ENCODE measurements at regions not wholly inside any gene's neighbourhood (a gene's known extent, or its start where the extent isn't known, plus 50 kb on each side); places are given as distances from the start of the nearest gene placed in this dataset.

DNA sequence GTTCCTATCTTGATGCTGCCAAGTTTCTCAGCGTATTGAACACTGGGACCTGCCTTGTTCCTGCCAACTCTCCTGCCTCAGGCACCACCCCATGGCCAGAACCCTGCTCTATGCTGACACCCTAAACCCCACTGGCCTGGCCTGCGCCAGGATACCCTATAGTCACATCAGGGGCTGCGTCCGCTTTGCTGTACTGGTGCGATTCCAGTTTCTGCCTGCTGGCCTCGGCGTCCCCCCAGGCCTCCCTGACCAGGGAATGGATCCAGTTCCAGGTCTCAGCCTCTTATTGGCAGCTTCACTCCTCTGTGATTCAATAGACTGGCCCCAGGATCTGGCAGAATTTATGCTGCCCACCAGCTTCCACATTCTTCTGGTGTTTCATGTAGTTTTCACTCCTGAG lies 55.0 kb downstream of the GPR6 start:
- no peak overlapping the region for H3K27ac Mint-ChIP-seq
- no peaks in the 10 kb centered on the region for H3K36me3 Mint-ChIP-seq (ENCODE audit: low read depth)
- TF ChIP-seq, protein P1, sequence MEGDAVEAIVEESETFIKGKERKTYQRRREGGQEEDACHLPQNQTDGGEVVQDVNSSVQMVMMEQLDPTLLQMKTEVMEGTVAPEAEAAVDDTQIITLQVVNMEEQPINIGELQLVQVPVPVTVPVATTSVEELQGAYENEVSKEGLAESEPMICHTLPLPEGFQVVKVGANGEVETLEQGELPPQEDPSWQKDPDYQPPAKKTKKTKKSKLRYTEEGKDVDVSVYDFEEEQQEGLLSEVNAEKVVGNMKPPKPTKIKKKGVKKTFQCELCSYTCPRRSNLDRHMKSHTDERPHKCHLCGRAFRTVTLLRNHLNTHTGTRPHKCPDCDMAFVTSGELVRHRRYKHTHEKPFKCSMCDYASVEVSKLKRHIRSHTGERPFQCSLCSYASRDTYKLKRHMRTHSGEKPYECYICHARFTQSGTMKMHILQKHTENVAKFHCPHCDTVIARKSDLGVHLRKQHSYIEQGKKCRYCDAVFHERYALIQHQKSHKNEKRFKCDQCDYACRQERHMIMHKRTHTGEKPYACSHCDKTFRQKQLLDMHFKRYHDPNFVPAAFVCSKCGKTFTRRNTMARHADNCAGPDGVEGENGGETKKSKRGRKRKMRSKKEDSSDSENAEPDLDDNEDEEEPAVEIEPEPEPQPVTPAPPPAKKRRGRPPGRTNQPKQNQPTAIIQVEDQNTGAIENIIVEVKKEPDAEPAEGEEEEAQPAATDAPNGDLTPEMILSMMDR (IDR thresholded peaks at IDR 0.05), result no peak
- DNase-seq (no peak), ATAC-seq (no peak)
- H3K9me3 Mint-ChIP-seq, result no peaks in the 10 kb centered on the region
- CTCF ChIA-PET, result no interaction called here
- intact Hi-C loops (cut with micrococcal nuclease), result no loop called here
- peaks cover 2% of the 10 kb centered on the region for H3K4me1 Mint-ChIP-seq (ENCODE audit: low read depth)
- POLR2A ChIA-PET, result interaction anchor here (1.1 kb wide), 1 partner anchor 11 kb away, joined by 3 read pairs; no protein-coding TSS in a partner anchor
- no peak overlapping the region for H3K4me3 Mint-ChIP-seq
- H3K27me3 Mint-ChIP-seq, result no peaks in the 10 kb centered on the region

DNA sequence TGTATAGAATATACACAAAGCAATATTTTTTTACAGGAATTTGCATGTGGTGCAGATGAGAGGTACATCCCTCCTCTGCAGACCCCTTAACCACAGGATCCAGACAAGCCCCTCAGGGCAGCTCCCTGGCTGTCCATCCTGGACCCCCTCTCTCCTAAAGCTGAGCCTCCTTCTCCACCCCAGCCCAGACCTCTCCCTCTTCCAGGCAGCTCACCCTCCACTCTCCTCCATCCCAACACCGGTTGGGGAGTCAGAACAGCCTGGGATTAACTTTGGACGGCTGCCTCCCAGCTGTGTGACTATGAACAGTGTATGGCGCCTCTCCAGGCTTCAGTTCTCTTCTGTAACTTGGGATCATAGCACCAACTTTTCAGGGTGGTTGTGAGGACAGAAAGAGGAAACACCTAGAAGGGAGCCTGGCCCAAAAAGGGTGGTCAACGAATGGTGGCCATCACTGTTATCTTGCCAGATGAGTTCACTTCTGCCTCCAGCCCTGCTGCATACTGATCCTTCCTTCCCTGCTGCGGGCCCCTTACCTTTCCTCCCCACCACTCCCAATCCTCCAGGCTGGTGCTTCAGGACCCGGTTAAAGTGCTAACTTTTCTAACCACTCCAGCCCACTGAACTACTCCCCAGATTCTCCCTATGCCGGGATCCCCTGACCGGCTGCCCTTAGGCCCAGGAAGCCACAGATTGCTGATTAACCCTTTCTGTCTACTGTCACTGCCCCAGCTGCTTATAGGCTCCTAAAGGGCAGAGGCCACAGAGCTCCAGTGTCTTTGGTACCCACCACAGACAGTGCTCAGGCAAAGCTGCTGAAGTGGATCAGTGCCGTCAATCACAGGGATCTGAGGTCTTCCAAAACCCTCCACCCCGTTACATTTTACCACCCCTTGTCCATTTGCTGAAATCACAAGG lies 55.9 kb downstream of the GPR6 start:
- no peak for ATAC-seq
- POLR2A ChIA-PET, result interaction anchor here (1.1 kb wide), 1 partner anchor 10 kb away, joined by 3 read pairs; no protein-coding TSS in a partner anchor
- no peaks in the 10 kb centered on the region for H3K9me3 Mint-ChIP-seq
- no peak overlapping the region for H3K4me3 Mint-ChIP-seq
- intact Hi-C loops (cut with micrococcal nuclease), result no loop called here
- no peaks in the 10 kb centered on the region for H3K27me3 Mint-ChIP-seq
- H3K4me1 Mint-ChIP-seq (ENCODE audit: low read depth), result peaks cover 8% of the 10 kb centered on the region
- no peak for DNase-seq
- TF ChIP-seq, protein P1 (IDR thresholded peaks at IDR 0.05), result no peak
- H3K36me3 Mint-ChIP-seq (ENCODE audit: low read depth), result no peaks in the 10 kb centered on the region
- CTCF ChIA-PET, result no interaction called here
- no peak overlapping the region for H3K27ac Mint-ChIP-seq

DNA sequence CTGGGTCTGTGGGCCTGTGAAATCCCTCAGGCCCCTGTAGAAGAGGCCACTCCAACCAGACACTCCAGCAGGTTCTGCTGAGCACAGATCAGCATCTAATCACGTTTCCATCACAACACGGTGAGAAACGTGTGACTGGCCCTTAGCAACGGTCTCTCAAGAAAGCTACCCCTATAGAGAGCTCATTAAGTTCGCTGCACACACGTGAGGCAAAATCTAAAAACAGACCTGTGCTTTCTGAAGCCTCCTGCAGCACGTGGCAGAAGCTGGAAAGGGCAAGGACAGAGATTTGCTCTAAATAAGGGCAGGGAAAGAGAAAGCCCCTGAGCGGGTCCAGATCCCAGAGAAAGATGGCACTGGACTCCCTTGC lies 56.5 kb downstream of the GPR6 start:
- no peak for ATAC-seq
- Mint-ChIP-seq H3K27ac (no peak overlapping the region), H3K4me1 (ENCODE audit: low read depth) (peaks cover 13% of the 10 kb centered on the region), H3K4me3 (no peak overlapping the region), H3K27me3 (no peaks in the 10 kb centered on the region), H3K9me3 (no peaks in the 10 kb centered on the region), H3K36me3 (ENCODE audit: low read depth) (no peaks in the 10 kb centered on the region)
- DNase-seq, result no peak
- TF ChIP-seq, protein P1 (IDR thresholded peaks at IDR 0.05), result no peak
- ChIA-PET CTCF (no interaction called here), POLR2A (no interaction called here)
- intact Hi-C loops (cut with micrococcal nuclease), result no loop called here

DNA sequence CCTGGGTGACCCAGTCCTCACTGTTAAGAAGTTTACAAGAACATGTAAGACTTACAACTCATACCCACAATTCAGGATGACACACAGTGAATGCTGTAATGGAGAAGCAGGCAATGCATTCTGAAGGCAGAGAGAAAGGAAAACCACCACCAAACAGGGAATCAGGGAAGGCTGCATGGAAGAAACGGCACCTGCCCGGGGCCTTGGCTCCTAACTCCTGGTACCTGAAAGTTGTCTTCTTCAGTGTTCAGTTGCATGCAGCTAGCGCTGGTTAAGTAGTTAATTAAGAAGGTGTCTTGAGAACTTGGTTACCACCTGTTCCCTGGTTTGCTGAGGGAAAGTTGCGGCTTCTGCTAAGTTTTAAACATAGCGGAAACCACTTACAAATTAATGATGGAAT lies 57.2 kb downstream of the GPR6 start:
- TF ChIP-seq, protein P1 (IDR thresholded peaks at IDR 0.05), result no peak
- ChIA-PET CTCF (interaction anchor here (6.3 kb wide), 1 partner anchor 332 kb away, joined by 143 read pairs; no protein-coding TSS in a partner anchor), POLR2A (no interaction called here)
- H3K36me3 Mint-ChIP-seq (ENCODE audit: low read depth), result no peaks in the 10 kb centered on the region
- H3K27ac Mint-ChIP-seq, result no peak overlapping the region
- peaks cover 19% of the 10 kb centered on the region for H3K4me1 Mint-ChIP-seq (ENCODE audit: low read depth)
- H3K9me3 Mint-ChIP-seq, result no peaks in the 10 kb centered on the region
- no peaks in the 10 kb centered on the region for H3K27me3 Mint-ChIP-seq
- no peak overlapping the region for H3K4me3 Mint-ChIP-seq
- intact Hi-C loops (cut with micrococcal nuclease), result no loop called here
- ATAC-seq (no peak), DNase-seq (no peak)

All from activated CD8-positive, alpha-beta T cell treated with anti-CD3 and anti-CD28 coated beads for 36 hours (primary cell).